ENCODE measurements at regions not wholly inside any gene's neighbourhood (a gene's known extent, or its start where the extent isn't known, plus 50 kb on each side); places are given as distances from the start of the nearest gene placed in this dataset.

DNA sequence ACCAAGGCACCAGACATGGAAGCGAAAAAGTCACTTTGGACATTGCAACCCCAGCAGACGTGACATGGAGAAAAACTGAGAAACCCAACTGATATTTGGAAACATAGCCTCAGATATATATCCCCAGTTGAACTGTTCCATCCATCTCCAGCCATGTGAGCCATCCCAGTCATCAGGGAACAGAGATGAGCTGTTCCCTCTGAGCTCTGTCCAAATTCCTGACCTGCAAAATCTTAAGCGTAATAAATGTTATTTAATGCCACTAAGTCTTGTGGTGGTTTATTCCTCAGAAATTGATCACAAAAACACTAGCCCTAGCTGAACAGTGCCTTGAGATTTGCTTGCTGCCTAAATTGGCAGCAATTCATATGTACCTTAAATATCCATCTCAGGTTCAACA is 182.8 kb downstream of the NRP2 start:
- no peak for TF ChIP-seq CTCF (conservative IDR thresholded peaks at IDR 0.05; ENCODE audit: low read depth in 2 of 2)
- TF ChIP-seq STAT1 (IDR thresholded peaks at IDR 0.05; ENCODE audit: unreplicated experiment) = no peak
- TF ChIP-seq POLR2AphosphoS5 (IDR thresholded peaks at IDR 0.05; ENCODE audit: low read depth) = no peak
- TF ChIP-seq EZH2 (IDR thresholded peaks at IDR 0.05; ENCODE audit: low read depth, unreplicated experiment) = no peak
- no peak for TF ChIP-seq EZH2phosphoT487 (IDR thresholded peaks at IDR 0.05; ENCODE audit: unreplicated experiment)

Data from GM23338 (cell line).